HUES48 (cell line): ENCODE measurements at regions not wholly inside any gene's neighbourhood (a gene's known extent, or its start where the extent isn't known, plus 50 kb on each side); places are given as distances from the start of the nearest gene placed in this dataset.

Source experiments
- H3K27ac ChIP-seq: one replicate; pipeline ENCODE4 v1.7.0; 2013; ENCODE audit warnings: low read depth, low read length, inconsistent platforms
- H3K27me3 ChIP-seq: 2 replicates; pipeline ENCODE4 v1.6.1; 2013; ENCODE audit warnings: mild to moderate bottlenecking, low read length; ENCODE audit not compliant: control insufficient read depth, insufficient read depth
- H3K36me3 ChIP-seq: 2 replicates; pipeline ENCODE4 v1.6.1; 2013; ENCODE audit warnings: low read length; ENCODE audit not compliant: control insufficient read depth, insufficient read depth
- H3K4me1 ChIP-seq: 2 replicates; pipeline ENCODE4 v1.6.1; 2013; ENCODE audit warnings: mild to moderate bottlenecking, low read length; ENCODE audit not compliant: control insufficient read depth, insufficient read depth
- H3K4me3 ChIP-seq: 2 replicates; pipeline ENCODE4 v1.5.1; 2013; ENCODE audit warnings: mild to moderate bottlenecking, low read depth, low read length
- H3K9ac ChIP-seq: 2 replicates; pipeline ENCODE4 v1.6.1; 2013; ENCODE audit warnings: mild to moderate bottlenecking, low read depth, low read length, moderate library complexity
- H3K9me3 ChIP-seq: 2 replicates; pipeline ENCODE4 v1.6.1; 2013; ENCODE audit warnings: low read length; ENCODE audit not compliant: control insufficient read depth, insufficient read depth

DNA sequence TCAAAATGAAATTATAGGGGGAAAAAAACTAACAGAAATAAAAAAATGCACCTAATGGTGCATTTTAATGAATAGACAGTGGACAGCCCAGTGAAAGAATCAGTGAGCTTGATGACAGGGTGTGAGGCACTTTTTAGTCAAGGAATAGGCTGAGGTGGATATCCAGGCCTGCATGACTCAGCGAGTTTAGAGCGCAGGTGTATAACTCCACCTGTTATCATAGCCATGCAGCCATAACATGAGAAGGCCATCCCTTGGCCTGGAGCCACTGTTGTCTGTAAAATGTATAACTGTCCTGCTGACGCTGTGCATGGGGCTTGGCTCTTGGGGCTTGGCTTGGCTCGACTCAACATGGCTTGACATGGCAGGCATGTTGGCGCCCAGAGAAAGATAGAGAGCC lies 331.5 kb upstream of the NOX3 start:
- H3K27ac ChIP-seq, result no peak overlapping the region
- no peaks in the 10 kb centered on the region for H3K27me3 ChIP-seq
- H3K36me3 ChIP-seq, result no peaks in the 10 kb centered on the region
- peaks cover 10% of the 10 kb centered on the region for H3K9me3 ChIP-seq
- no peak overlapping the region for H3K9ac ChIP-seq
- H3K4me1 ChIP-seq, result no peaks in the 10 kb centered on the region; the same call in 1 of the 2 replicates
- H3K4me3 ChIP-seq, result no peak overlapping the region

DNA sequence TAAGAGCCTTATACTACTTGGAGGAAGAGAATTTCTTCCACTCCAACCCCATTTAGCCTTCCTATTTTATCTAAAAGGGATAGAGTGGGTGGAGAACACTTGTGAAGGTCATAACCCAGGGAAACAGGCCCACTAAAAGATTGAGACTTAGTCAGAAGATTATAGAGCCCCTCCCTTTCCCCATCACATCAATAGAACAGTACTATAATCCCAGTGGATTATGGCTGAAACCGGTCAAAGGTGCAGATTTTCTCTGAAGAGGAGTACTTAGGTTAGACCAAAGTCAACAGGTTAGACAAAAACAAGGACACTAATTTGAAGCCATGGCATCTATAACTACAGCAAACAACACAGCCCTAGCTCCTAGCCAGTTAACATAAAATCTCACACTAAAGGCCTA lies 330.9 kb upstream of the NOX3 start:
- no peak overlapping the region for H3K4me3 ChIP-seq
- H3K27ac ChIP-seq, result no peak overlapping the region
- H3K27me3 ChIP-seq, result no peaks in the 10 kb centered on the region
- no peaks in the 10 kb centered on the region for H3K36me3 ChIP-seq
- H3K4me1 ChIP-seq, result no peaks in the 10 kb centered on the region
- H3K9ac ChIP-seq, result no peak overlapping the region
- H3K9me3 ChIP-seq, result peaks cover 10% of the 10 kb centered on the region

DNA sequence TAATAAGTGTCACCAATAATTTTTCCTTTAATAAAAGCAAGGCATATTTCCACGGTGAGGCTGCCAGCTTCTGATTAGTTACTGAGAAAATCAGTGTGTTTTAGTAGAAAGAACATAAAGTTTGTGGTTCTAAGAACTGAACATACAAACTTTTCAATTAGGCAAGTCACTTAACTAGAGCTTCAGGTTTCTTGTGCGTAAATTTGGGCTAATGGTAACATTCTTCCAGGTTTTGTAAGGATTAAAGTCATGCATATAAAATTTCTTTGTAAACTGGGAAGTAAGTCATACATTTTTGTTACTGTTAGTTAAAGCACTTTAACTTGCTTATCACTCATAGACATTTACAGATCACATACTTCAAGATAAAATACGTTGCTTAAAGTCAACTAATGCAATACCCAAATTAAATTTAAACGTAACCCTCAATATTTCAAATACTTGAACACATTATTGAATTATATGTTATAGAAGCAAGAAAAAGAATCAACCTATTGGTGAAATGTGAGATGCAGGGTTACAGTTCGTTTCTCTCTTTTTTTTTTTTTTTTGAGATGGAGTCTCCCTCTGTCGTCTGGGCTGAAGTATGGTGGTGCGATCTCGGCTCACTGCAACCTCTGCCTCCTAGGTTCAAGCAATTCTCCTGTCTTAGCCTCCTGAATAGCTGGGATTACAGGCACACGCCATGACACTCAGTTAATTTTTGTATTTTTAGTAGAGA lies 327.3 kb upstream of the NOX3 start:
- Histone ChIP-seq H3K27ac (no peak overlapping the region), H3K4me1 (no peaks in the 10 kb centered on the region), H3K27me3 (no peaks in the 10 kb centered on the region), H3K4me3 (no peak overlapping the region), H3K9ac (no peak overlapping the region), H3K9me3 (peaks cover 10% of the 10 kb centered on the region), H3K36me3 (no peaks in the 10 kb centered on the region)

GRCh38 chr6:155782320-155782731 lies 326.7 kb upstream of the NOX3 start:
- no peak overlapping the region for H3K9ac ChIP-seq
- H3K4me3 ChIP-seq, result no peak overlapping the region
- peaks cover 6% of the 10 kb centered on the region for H3K9me3 ChIP-seq

GRCh38 chr6:155779456-155779855 lies 323.8 kb upstream of the NOX3 start:
- H3K4me3 ChIP-seq, result no peak overlapping the region
- H3K9ac ChIP-seq, result no peak overlapping the region
- H3K4me1 ChIP-seq, result no peaks in the 10 kb centered on the region
- H3K27me3 ChIP-seq, result no peaks in the 10 kb centered on the region
- H3K36me3 ChIP-seq, result no peaks in the 10 kb centered on the region
- no peak overlapping the region for H3K27ac ChIP-seq
- no peaks in the 10 kb centered on the region for H3K9me3 ChIP-seq

More at GRCh38 chr6:155782320-155782731, 326.7 kb upstream of the NOX3 start:
- Histone ChIP-seq H3K4me1 (no peaks in the 10 kb centered on the region), H3K27ac (no peak overlapping the region), H3K36me3 (no peaks in the 10 kb centered on the region), H3K27me3 (no peaks in the 10 kb centered on the region)

DNA sequence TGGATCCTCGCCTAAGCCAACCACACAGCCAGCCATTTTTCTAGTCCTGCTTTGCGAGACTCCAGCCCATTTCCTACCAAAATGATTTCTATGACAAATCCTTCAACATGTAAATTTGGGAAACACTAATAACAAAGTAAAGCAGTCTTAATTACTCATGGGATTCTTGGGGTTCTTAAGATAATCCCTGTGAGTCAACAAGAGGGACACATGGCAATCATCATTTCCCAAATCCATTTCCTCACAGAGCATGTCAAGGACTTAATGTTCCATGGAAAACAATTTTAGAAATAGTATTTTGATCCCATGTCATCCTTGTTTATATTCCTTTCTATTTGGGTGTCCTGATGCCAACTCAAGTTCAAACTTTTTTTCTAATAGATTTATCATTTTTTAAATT lies 322.7 kb upstream of the NOX3 start:
- Histone ChIP-seq H3K36me3 (no peaks in the 10 kb centered on the region), H3K9ac (no peak overlapping the region), H3K4me1 (no peaks in the 10 kb centered on the region), H3K27me3 (no peaks in the 10 kb centered on the region), H3K9me3 (no peaks in the 10 kb centered on the region), H3K4me3 (no peak overlapping the region), H3K27ac (no peak overlapping the region)

DNA sequence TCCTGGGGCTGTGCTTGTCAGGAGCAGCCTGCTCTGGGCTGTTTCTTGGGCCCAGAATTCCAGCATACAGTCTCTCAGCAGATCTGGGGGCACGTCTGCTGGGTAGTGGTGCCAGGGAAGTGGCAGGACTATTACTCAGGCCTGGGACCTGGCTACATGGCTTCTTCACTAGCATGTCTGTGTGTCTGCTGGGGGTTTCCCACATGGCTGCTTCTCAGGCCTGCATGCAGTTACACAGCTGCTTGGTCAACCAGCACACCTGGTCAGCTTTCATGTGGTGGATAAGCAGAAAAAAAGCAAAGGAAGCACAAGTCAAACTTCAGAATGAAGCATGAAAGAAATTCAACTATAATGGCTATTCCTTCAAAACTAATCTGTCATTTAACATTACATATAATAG lies 316.2 kb upstream of the NOX3 start:
- peaks cover 2% of the 10 kb centered on the region; the same call in 1 of the 2 replicates for H3K9me3 ChIP-seq
- no peak overlapping the region for H3K27ac ChIP-seq
- no peaks in the 10 kb centered on the region for H3K27me3 ChIP-seq
- H3K4me3 ChIP-seq, result no peak overlapping the region
- no peaks in the 10 kb centered on the region for H3K4me1 ChIP-seq
- no peak overlapping the region for H3K9ac ChIP-seq
- H3K36me3 ChIP-seq, result no peaks in the 10 kb centered on the region

DNA sequence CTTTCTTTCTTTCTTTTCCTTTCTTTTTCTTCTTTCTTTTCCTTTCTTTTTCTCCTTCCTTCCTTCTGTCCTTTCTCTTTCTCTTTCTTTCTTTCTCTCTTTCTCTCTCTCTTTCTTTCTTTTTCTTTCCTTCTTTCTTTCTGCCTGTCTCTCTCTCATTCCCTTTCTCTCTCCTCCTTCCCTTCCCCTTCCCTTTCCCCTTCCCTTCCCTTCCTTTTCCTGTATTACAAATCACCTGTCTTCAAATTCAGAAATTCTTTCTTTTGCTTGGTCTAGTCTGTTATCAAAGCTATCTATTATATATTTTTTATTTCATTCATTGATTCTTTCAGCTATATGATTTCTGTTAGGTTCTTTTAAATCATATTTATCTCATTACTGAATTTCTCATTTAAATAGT lies 315.2 kb upstream of the NOX3 start:
- H3K9me3 ChIP-seq, result peaks cover 2% of the 10 kb centered on the region; the same call in 1 of the 2 replicates
- no peak overlapping the region for H3K4me3 ChIP-seq
- H3K27me3 ChIP-seq, result no peaks in the 10 kb centered on the region
- H3K4me1 ChIP-seq, result no peaks in the 10 kb centered on the region
- no peaks in the 10 kb centered on the region for H3K36me3 ChIP-seq
- H3K9ac ChIP-seq, result no peak overlapping the region
- H3K27ac ChIP-seq, result no peak overlapping the region

- H3K9ac ChIP-seq, result no peak overlapping the region
- no peak overlapping the region for H3K4me3 ChIP-seq
- no peaks in the 10 kb centered on the region for H3K4me1 ChIP-seq
- peaks cover 2% of the 10 kb centered on the region; the same call in 1 of the 2 replicates for H3K9me3 ChIP-seq
- H3K36me3 ChIP-seq, result no peaks in the 10 kb centered on the region
- H3K27ac ChIP-seq, result no peak overlapping the region
- no peaks in the 10 kb centered on the region for H3K27me3 ChIP-seq
Observed at GRCh38 chr6:155770313-155770712, 314.7 kb upstream of the NOX3 start.

DNA sequence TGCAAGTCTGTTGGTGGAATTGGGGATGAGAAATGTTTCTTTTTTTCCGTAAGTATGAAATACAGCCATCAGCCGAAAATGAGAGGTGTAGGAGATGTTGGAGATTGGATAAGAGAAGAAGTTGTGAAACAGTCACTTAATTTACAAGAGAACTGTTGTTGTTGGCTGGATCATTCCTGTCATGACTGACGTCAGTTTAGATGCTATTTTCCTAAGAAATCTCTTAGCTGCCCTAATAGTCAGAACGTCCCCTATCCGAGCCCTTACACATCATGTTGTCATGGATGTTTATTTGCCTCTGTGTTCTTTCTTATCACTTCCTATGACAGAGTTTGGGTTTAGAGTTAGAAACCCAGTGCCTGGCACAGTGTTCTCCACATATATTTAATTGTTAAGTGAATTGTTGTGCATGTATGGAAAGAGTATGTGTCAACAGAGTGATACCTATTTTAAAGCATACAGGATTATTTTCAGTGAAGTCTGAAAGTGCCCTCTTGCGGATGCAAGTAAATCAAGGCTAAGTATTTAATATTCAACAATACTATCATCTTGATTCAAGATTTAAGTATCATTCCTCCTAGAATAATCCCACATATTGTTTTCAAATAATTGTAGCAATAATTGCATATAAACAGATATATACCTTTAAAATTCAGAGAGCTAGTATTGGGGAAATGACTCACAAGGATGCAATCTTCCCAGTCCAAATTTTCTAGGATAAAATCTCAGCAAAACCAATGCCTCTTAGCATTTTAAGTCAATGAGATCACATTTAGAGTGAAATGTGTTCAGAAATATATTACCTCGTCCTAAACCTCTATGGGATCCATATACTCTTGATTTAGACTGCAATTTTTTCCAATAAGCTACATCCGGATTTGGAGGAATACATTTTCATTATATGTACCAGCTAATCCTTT lies 309.9 kb upstream of the NOX3 start:
- no peaks in the 10 kb centered on the region for H3K4me1 ChIP-seq
- H3K27ac ChIP-seq, result no peak overlapping the region
- H3K9ac ChIP-seq, result no peak overlapping the region
- H3K36me3 ChIP-seq, result no peaks in the 10 kb centered on the region
- H3K4me3 ChIP-seq, result no peak overlapping the region
- peaks cover 2% of the 10 kb centered on the region; the same call in 1 of the 2 replicates for H3K9me3 ChIP-seq
- no peaks in the 10 kb centered on the region for H3K27me3 ChIP-seq

GRCh38 chr6:155762649-155763048 lies 307.0 kb upstream of the NOX3 start:
- H3K4me1 ChIP-seq, result no peaks in the 10 kb centered on the region
- no peaks in the 10 kb centered on the region for H3K9me3 ChIP-seq
- no peaks in the 10 kb centered on the region for H3K27me3 ChIP-seq
- no peaks in the 10 kb centered on the region for H3K36me3 ChIP-seq
- no peak overlapping the region for H3K27ac ChIP-seq
- H3K9ac ChIP-seq, result no peak overlapping the region
- no peak overlapping the region for H3K4me3 ChIP-seq
